Smooth muscle cell of the brain vasculature (primary cell): ENCODE measurements at regions not wholly inside any gene's neighbourhood (a gene's known extent, or its start where the extent isn't known, plus 50 kb on each side); places are given as distances from the start of the nearest gene placed in this dataset.
"Not testable (repeated sequence)": the region's sequence is repeated elsewhere in the genome, so short reads cannot be mapped to it uniquely, and the experiment has no call there.

Source experiments
- DNase-seq: peaks from one replicate; pipeline ENCODE4 v3.0.0-alpha.2; 2012; ENCODE audit warnings: low read depth, low spot score

DNA sequence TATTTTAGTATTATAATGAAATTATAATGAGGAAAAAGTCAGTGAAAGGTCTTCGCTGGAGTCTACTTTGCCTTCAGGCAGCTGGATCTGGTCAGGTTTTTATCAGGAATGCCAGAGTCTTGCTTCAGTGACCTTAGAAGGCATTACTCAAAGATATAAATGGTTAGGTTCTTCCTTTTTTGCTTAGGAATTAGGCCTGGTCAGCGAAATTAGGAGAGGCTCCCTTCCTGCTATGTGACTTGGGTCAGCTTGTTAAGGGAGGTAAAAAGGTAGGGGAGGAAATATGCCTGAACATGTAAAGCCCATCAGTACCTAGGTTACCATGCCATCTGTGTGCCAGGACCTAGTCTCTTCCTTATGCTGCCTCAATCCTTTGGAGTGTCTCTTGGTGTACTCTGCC lies 115.1 kb downstream of the OTOR start:
- DNase-seq = no peak

DNA sequence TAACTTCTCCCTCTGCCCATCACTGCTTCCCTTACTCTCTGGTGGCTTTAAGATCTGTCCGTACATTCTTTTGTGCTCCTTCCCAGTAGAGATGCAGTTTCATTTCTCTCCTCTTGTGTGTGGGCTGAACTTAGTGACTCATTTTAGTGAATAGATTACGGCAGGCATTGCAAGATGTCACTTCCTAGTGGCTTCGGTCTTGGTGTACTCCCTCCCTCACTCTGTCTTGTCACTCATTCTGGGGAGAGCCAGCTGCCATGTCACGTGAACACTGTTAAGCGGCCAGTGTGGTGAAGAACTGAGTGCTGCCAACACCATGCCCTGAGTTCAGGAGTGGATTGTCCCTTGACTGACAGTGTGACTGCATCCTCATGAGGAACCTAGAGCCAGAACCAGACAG lies 115.9 kb downstream of the OTOR start:
- no peak for DNase-seq

DNA sequence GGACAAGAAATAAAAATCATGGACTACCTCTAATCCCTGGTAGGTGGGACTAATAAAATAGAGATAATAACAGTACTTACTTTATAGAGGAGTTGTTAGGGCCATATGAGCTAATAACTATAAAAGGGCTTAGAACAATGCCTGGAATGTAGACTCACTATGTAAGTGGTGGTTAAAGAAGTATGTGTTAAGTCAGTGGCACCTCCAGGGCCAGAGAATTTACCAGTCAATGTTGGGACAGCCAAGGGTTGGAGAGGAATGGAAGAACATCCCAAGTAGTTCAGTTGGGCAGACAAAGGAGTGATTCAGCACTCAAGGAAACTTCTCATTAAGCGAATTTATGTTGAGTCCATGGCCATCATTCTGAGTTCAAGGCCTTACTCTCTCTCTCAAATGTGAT lies 116.8 kb downstream of the OTOR start:
- DNase-seq = no peak

GRCh38 chr20:16865406-16865805 lies 117.2 kb downstream of the OTOR start:
- no peak for DNase-seq

GRCh38 chr20:16873124-16873523 lies 125.0 kb downstream of the OTOR start:
- not testable (repeated sequence) for DNase-seq

DNA sequence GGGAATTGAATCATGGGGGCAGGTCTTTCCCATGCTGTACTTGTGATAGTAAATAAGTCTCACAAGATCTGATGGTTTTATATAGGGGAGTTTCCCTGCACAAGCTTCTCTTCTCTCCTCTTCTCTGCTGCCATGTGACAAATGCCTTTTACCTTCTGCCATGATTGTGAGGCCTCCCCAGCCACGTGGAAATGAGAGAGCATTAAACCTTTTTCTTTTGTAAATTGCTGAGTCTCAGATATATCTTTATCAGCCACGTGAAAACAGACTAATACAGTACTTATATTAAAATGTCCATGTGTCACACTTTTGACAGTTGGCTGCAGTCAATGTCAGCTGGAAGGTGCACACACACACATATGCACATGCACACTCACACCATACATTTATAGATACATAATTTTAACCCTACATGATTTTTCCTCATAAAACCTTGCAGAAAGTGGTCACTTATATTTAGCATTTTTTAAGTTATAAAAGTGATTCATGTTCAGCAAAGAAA lies 128.9 kb downstream of the OTOR start:
- DNase-seq = no peak

DNA sequence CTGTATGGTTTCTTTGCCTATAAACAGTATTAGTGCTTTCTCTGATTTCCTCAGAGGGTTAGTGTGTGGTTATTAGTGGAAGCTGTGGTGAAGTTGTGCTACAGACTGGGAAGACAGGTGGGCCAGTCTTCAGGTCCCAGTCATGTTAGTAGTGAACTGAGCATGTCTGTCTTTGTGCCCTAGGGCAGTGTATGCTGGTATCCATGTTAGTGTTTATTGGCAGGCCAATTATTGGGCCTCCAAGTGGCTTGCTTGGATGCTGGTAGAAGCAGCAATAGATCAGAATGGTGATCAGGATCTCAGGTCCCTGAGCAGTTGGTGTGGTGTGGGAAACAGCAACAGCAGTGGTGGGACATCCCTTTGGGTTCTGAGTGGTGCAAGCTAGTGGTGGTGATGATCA lies 137.6 kb downstream of the OTOR start:
- no peak for DNase-seq

DNA sequence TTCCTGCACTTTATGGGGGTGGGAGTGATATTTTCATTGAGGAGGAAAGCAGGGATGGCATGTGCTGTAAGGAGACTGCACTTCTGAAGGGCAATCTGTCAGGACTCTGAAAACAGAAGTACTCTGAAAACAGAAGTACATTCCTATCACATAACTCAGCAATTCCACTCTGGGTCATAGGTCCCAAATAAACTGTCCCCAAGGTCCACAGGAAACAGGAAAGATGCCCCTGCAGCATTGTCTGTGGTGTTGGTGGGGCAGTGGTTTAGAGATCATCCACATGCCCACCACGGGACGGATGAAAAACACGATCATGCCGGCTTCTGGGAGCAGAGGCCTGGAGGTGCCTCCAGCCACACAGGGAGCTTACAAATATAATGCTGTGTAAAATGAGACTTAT lies 150.3 kb downstream of the OTOR start:
- no peak for DNase-seq

GRCh38 chr20:16902662-16903061 lies 154.5 kb downstream of the OTOR start:
- no peak for DNase-seq

DNA sequence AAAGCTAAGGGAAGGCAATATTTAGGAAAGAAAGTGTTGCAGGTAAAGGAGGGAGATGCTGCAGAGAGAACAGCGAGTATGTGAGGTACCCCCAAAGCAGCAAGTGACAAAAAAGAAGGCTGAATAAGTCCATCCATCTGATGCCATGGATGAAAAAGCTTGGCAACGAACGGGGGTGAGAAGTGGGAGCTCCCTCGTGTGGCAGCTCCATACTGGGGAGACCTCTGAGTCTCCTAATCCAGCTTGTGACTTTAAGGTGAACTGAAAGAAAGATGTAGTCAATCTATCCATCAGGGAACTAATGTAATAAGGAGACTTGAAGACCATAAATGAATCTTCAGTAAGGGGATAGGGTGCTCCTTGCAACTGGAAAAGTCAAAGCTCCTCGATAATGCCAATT lies 156.6 kb downstream of the OTOR start:
- DNase-seq = no peak

GRCh38 chr20:16914277-16914676 lies 166.1 kb downstream of the OTOR start:
- DNase-seq = no peak

DNA sequence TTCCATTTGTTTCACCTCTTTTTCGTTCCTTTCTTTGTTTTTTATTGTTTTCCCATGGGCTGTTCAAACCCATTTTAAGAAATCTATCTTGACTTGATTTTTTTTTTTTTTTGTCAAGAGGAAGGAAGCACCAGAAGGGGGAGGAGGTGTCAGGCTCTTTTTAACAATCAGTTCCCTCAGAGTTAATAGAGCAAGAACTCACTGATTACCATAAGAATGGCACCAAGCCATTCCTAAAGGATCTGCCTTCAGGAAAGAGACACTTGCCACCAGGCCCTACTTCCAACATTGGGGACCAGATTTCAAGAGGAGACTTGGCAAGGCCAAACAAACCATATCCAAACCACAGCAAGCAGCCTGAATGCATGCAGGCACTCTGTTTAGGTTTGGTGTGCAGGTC lies 168.0 kb downstream of the OTOR start:
- no peak for DNase-seq

GRCh38 chr20:16917636-16918035 lies 169.5 kb downstream of the OTOR start:
- no peak for DNase-seq

DNA sequence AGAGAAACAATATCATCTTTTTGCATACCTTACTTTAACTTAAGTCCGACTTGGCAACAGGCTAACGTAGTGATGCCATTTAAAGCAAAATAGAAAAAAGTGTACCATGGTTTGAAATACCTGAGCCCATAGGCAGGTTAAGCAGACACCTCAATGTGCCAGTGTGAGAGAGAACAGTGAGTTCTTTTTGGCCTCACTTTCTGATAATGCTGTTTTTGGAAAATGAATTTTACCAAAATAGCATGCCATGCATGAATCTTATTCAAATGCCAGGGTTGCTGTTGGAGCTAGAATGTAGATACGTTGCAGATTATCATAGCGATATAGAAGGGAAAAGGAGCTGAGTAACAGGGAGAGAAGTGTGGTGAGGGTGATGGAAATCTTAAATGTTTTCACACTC lies 170.2 kb downstream of the OTOR start:
- no peak for DNase-seq

GRCh38 chr20:16919841-16920240 lies 171.7 kb downstream of the OTOR start:
- DNase-seq = no peak

GRCh38 chr20:16922834-16923233 lies 174.7 kb downstream of the OTOR start:
- peak; percentile 50 for DNase-seq

- DNase-seq = no peak
These were observed 178.7 kb downstream of the OTOR start for GRCh38 chr20:16926626-16927430.

GRCh38 chr20:16929756-16930155 lies 181.6 kb downstream of the OTOR start:
- no peak for DNase-seq

GRCh38 chr20:16930656-16931055 lies 182.5 kb downstream of the OTOR start:
- no peak for DNase-seq

- no peak for DNase-seq
These were observed 190.9 kb downstream of the OTOR start for GRCh38 chr20:16939051-16939450.

- DNase-seq = no peak
These were observed 192.5 kb downstream of the OTOR start for GRCh38 chr20:16940701-16941100.

DNA sequence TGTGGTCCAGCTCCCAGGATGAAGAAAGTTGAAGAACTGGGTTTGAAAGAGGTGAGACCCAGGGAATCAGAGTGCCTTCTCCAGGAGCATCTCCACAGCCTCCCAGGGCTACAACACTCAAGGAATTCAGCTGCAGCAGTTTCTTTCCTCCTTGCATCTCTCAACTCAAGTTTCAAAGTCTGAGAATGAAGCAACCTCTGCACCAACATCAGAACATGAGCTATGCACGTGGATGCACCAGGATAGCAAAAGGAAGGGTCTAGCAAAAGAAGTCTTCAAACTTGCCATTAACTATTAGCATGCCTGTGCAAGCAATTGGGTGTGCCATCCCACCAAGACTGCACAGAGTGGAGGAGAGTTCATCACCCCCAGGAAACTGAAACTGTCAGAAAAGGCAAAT lies 193.9 kb downstream of the OTOR start:
- DNase-seq = no peak

DNA sequence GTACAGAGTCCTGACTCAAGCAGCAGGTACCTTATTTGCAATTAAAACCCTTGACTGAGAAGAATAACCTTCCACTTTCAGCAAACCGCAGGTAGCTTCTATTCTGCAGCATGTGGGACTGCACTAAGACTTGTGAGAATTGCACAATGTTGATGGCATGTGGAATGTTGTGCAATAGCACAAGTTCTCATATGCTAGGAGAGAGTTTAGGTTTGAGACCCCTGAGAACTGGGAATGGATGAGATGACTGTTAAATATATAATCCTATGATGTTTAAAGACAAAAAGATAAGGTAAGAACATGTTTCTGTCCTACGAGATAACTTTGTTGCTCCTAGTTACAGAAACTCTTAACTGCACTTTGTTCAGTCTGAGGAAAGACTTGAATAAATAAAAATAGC lies 194.6 kb downstream of the OTOR start:
- DNase-seq = no peak

DNA sequence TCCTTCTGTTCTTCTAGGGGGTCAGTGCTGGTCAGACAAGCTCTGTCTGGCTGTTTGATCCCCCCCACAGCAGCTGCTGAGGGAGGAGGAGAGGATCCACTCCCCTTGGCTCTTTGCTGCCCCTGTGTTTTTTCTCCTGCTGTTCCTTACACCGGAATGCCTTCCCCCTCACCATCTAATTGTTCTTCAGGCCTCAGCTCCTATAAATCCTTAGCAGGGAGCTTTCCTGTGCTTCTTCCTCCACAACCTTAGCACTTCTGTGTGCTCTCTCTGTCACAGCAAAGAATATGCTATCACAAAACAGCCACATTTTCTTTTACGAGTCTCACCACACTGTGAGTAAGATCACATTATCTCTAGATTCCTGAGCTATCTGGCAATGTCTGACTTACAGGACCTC lies 196.6 kb downstream of the OTOR start:
- no peak for DNase-seq
